DOHH2 (cell line): ENCODE measurements at regions not wholly inside any gene's neighbourhood (a gene's known extent, or its start where the extent isn't known, plus 50 kb on each side); places are given as distances from the start of the nearest gene placed in this dataset.

Experiments
- H3F3A ChIP-seq: fragments of 200-600 bp; sonication (generic), shearing (Covaris generic); 2 replicates; pipeline ENCODE4 v1.6.0; 2016; ENCODE audit warnings: antibody characterized with exemption, mild to moderate bottlenecking; ENCODE audit not compliant: control insufficient read depth, insufficient read depth
- H3K27ac ChIP-seq: fragments of 200-600 bp; sonication (generic); 2 replicates; pipeline ENCODE4 v1.5.1; 2014; ENCODE audit warnings: low read depth, mild to moderate bottlenecking, low read length, moderate library complexity
- H3K27me3 ChIP-seq: fragments of 200-600 bp; sonication (generic); 2 replicates; pipeline ENCODE4 v1.6.1; 2014; ENCODE audit warnings: mild to moderate bottlenecking, low read length, mixed read lengths; ENCODE audit not compliant: control insufficient read depth
- H3K36me3 ChIP-seq: fragments of 200-600 bp; sonication (generic); 2 replicates; pipeline ENCODE4 v1.6.1; 2014; ENCODE audit warnings: mild to moderate bottlenecking, low read length, moderate library complexity, mixed read lengths; ENCODE audit not compliant: control insufficient read depth
- H3K4me1 ChIP-seq: fragments of 200-600 bp; sonication (generic); 2 replicates; pipeline ENCODE4 v1.6.1; 2014; ENCODE audit warnings: mild to moderate bottlenecking, low read length, mixed read lengths; ENCODE audit not compliant: control insufficient read depth
- H3K4me2 ChIP-seq: fragments of 200-600 bp; sonication (generic); 2 replicates; pipeline ENCODE4 v1.6.0; 2014; ENCODE audit warnings: mild to moderate bottlenecking, low read length, moderate library complexity
- H3K4me3 ChIP-seq: fragments of 200-600 bp; sonication (generic); 2 replicates; pipeline ENCODE4 v1.5.1; 2014; ENCODE audit warnings: mild to moderate bottlenecking, low read length, mixed read lengths
- H3K79me2 ChIP-seq: fragments of 200-600 bp; sonication (generic); 2 replicates; pipeline ENCODE4 v1.6.1; 2014; ENCODE audit warnings: mild to moderate bottlenecking, low read length, mixed read lengths; ENCODE audit not compliant: control insufficient read depth
- H3K9me2 ChIP-seq: fragments of 200-600 bp; sonication (generic); replicated peaks from 2 replicates; pipeline ENCODE4 v1.6.1; 2014; ENCODE audit warnings: mild to moderate bottlenecking, low read length, mixed read lengths; ENCODE audit not compliant: control insufficient read depth
- H3K9me3 ChIP-seq: fragments of 200-600 bp; sonication (generic); 2 replicates; pipeline ENCODE4 v1.6.1; 2014; ENCODE audit warnings: antibody characterized with exemption, low read length, mixed read lengths; ENCODE audit not compliant: control insufficient read depth, insufficient read depth
- H4K20me1 ChIP-seq: fragments of 200-600 bp; sonication (generic); 2 replicates; pipeline ENCODE4 v1.6.0; 2014; ENCODE audit warnings: low read depth, mild to moderate bottlenecking, antibody characterized with exemption, low read length, moderate library complexity; ENCODE audit not compliant: control insufficient read depth, insufficient read depth
- EZH2phosphoT487 ChIP-seq: fragments of 200-600 bp; sonication (generic); IDR thresholded peaks from 2 replicates; pipeline ENCODE4 v1.6.1; 2017; ENCODE audit warnings: borderline replicate concordance, mild to moderate bottlenecking, antibody characterized with exemption, low read length, moderate library complexity, mixed read lengths
- TF ChIP-seq, protein P1 (sequence below): fragments of 200-600 bp; sonication (generic); IDR thresholded peaks from one replicate; pipeline ENCODE4 v1.5.1; 2014; ENCODE audit warnings: antibody characterized with exemption, mild to moderate bottlenecking, low read depth, low read length; ENCODE audit not compliant: poor library complexity, severe bottlenecking

DNA sequence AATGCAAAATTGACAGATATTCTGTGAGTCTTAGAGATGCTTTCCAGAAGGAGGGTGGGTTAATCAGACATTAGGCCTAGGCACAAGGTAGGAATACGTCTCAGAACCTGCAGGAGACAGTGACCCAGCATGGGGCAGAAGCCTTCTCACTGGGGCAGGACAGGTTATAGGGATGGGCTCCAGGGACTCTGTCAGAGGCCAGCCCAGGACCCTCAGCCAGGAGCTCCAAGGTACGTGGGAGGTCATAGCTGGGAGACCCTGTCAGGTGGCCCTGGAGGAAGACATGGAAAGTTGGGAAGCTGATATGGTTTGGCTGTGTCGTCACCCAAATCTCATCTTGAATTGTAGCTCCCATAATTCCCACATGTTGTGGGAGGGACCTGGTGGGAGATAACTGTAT, 450.4 kb downstream of the GADD45G start:
- Histone ChIP-seq H4K20me1 (no peaks in the 10 kb centered on the region), H3K4me2 (no peak overlapping the region), H3F3A (no peaks in the 10 kb centered on the region), H3K36me3 (no peaks in the 10 kb centered on the region), H3K79me2 (no peaks in the 10 kb centered on the region), H3K9me3 (no peaks in the 10 kb centered on the region), H3K9me2 (no peaks in the 10 kb centered on the region), H3K4me1 (no peaks in the 10 kb centered on the region), H3K27ac (no peak overlapping the region), H3K27me3 (no peaks in the 10 kb centered on the region), H3K4me3 (no peak overlapping the region)
- no peak for TF ChIP-seq EZH2phosphoT487
- TF ChIP-seq, protein P1, sequence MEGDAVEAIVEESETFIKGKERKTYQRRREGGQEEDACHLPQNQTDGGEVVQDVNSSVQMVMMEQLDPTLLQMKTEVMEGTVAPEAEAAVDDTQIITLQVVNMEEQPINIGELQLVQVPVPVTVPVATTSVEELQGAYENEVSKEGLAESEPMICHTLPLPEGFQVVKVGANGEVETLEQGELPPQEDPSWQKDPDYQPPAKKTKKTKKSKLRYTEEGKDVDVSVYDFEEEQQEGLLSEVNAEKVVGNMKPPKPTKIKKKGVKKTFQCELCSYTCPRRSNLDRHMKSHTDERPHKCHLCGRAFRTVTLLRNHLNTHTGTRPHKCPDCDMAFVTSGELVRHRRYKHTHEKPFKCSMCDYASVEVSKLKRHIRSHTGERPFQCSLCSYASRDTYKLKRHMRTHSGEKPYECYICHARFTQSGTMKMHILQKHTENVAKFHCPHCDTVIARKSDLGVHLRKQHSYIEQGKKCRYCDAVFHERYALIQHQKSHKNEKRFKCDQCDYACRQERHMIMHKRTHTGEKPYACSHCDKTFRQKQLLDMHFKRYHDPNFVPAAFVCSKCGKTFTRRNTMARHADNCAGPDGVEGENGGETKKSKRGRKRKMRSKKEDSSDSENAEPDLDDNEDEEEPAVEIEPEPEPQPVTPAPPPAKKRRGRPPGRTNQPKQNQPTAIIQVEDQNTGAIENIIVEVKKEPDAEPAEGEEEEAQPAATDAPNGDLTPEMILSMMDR = no peak

DNA sequence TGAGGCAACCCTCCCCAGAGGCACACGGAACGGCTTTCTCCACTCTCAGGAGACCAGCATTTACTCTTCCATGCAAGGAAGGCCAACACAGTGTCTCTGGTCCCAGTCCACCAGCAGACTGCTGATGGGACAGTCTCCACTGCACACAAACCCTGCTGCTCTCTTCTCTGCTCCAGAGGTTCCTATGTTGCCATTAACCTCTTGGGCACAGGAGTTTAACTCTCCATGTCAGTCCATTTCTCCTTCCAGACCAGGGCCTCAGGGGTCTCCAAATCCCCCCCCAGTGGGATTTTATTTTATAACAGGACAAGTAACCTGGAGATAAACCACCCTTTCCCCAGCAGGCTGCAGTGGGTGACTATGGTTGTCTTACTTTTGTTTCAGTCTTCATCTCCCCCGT, 452.5 kb downstream of the GADD45G start:
- H3K4me1 ChIP-seq = no peaks in the 10 kb centered on the region
- no peak overlapping the region for H3K4me2 ChIP-seq
- no peak for TF ChIP-seq EZH2phosphoT487
- TF ChIP-seq, protein P1 = no peak
- H3K9me3 ChIP-seq = no peaks in the 10 kb centered on the region
- H3K27ac ChIP-seq = no peak overlapping the region
- H3K27me3 ChIP-seq = no peaks in the 10 kb centered on the region
- H3K36me3 ChIP-seq = no peaks in the 10 kb centered on the region
- no peaks in the 10 kb centered on the region for H3F3A ChIP-seq
- no peaks in the 10 kb centered on the region for H4K20me1 ChIP-seq
- no peaks in the 10 kb centered on the region for H3K9me2 ChIP-seq
- H3K79me2 ChIP-seq = no peaks in the 10 kb centered on the region
- H3K4me3 ChIP-seq = no peak overlapping the region

DNA sequence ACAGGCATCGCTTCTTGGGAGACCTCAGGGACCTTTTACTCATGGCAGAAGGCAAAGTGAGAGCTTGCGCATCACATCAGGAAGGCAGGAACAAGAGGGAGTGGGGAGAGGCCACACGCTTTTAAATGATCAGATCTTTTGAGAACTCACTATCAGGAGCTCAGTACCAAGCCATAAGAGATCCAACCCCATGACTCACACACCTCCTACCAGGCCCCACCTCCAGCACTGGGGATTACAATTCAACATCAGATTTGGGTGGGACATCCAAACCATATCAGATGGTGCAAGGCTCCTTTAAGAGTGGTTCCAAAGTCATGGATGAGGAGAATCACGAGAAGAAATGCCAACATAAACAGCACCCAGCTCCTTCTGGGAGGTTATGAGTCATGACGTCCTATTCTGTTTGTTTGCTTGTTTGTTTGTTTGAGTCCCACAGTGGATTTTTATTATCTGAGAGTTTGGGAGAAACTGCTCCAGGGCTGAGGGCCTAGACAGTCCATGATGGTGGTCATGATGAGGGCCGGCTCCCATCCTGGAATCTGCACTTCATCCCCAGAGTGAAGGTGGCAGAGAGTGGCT, 453.5 kb downstream of the GADD45G start:
- no peaks in the 10 kb centered on the region for H4K20me1 ChIP-seq
- H3K4me2 ChIP-seq = no peak overlapping the region
- H3K79me2 ChIP-seq = no peaks in the 10 kb centered on the region
- no peaks in the 10 kb centered on the region for H3K4me1 ChIP-seq
- H3F3A ChIP-seq = no peaks in the 10 kb centered on the region
- H3K4me3 ChIP-seq = no peak overlapping the region
- H3K27ac ChIP-seq = no peak overlapping the region
- H3K9me3 ChIP-seq = no peaks in the 10 kb centered on the region
- H3K27me3 ChIP-seq = no peaks in the 10 kb centered on the region
- no peak for TF ChIP-seq EZH2phosphoT487
- TF ChIP-seq, protein P1 = no peak
- no peaks in the 10 kb centered on the region for H3K9me2 ChIP-seq
- H3K36me3 ChIP-seq = no peaks in the 10 kb centered on the region
